Peyer's patch (tissue), 4 donors: ENCODE measurements at regions not wholly inside any gene's neighbourhood (a gene's known extent, or its start where the extent isn't known, plus 50 kb on each side); places are given as distances from the start of the nearest gene placed in this dataset.

ENCODE experiments used
- POLR2A ChIP-seq, 2 donors: fragments of 450-650 bp; IDR thresholded peaks; one replicate each; pipeline ENCODE4 v1.5.1; 2017; ENCODE audit warnings: antibody characterized with exemption in 2 of 2, mild to moderate bottlenecking in 2 of 2, moderate library complexity in 2 of 2
- TF ChIP-seq, protein P1 (sequence below), 6 experiments: fragments of 450-650 bp in 4 of 6; fragments of 200-600 bp in 2 of 6; sonication (generic) in 1 of 6; IDR thresholded peaks; one replicate each; pipeline ENCODE4 v1.5.1; 2017 to 2019; ENCODE audit warnings: antibody characterized with exemption in 6 of 6, mild to moderate bottlenecking in 3 of 6, moderate library complexity in 1 of 6

DNA sequence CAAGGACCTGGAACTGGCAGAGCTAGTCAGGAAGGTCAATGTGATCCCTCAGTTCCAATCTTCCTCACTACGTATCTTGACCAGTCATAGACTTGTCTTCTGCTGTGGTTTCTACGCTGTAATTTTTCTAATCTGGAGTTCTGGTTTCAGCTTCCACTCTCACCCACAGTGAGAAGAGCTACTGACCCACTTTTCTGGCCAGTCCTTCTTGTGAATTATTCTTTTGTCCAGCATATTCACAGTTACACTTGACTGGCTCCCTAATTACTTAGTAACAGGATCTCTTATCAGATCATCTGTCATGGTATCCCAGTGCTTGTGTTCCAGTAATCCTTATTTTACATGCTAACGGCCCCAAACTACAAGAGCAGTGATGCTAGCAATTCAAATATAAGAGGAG is 72.4 kb upstream of the MME start:
- TF ChIP-seq POLR2A (IDR thresholded peaks at IDR 0.05): no peak
- TF ChIP-seq, protein P1, sequence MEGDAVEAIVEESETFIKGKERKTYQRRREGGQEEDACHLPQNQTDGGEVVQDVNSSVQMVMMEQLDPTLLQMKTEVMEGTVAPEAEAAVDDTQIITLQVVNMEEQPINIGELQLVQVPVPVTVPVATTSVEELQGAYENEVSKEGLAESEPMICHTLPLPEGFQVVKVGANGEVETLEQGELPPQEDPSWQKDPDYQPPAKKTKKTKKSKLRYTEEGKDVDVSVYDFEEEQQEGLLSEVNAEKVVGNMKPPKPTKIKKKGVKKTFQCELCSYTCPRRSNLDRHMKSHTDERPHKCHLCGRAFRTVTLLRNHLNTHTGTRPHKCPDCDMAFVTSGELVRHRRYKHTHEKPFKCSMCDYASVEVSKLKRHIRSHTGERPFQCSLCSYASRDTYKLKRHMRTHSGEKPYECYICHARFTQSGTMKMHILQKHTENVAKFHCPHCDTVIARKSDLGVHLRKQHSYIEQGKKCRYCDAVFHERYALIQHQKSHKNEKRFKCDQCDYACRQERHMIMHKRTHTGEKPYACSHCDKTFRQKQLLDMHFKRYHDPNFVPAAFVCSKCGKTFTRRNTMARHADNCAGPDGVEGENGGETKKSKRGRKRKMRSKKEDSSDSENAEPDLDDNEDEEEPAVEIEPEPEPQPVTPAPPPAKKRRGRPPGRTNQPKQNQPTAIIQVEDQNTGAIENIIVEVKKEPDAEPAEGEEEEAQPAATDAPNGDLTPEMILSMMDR (IDR thresholded peaks at IDR 0.05): no peak
